Peyer's patch (tissue), 4 donors: ENCODE measurements at regions not wholly inside any gene's neighbourhood (a gene's known extent, or its start where the extent isn't known, plus 50 kb on each side); places are given as distances from the start of the nearest gene placed in this dataset.

Source experiments
- DNase-seq, 3 donors: peaks; one replicate each; pipeline ENCODE4 v3.0.0-alpha.2; 2017 to 2019
- H3K27ac ChIP-seq, 4 donors: fragments of 200-600 bp; sonication (generic); one replicate each; pipeline ENCODE4 v1.5.1; 2016 to 2019
- H3K27me3 ChIP-seq, 2 donors: fragments of 200-600 bp; sonication (generic); one replicate each; pipeline ENCODE4 v1.5.1; 2019
- H3K36me3 ChIP-seq, 3 donors: fragments of 200-600 bp; sonication (generic); one replicate each; pipeline ENCODE4 v1.5.1; 2016 to 2019
- H3K4me1 ChIP-seq, 4 donors: fragments of 200-600 bp; sonication (generic); one replicate each; pipeline ENCODE4 v1.5.1; 2016 to 2019
- H3K4me3 ChIP-seq, 4 donors: fragments of 200-600 bp; sonication (generic); 1 replicate in 3 of 4; 2 replicates in 1 of 4; pipeline ENCODE4 v1.5.1; 2016 to 2019; ENCODE audit warnings: mild to moderate bottlenecking in 1 of 4
- H3K9me3 ChIP-seq, 4 donors: fragments of 200-600 bp; sonication (generic); one replicate each; pipeline ENCODE4 v1.5.1; 2016 to 2019; ENCODE audit warnings: mild to moderate bottlenecking in 1 of 4
- POLR2A ChIP-seq, 2 donors: fragments of 450-650 bp; IDR thresholded peaks; one replicate each; pipeline ENCODE4 v1.5.1; 2017; ENCODE audit warnings: antibody characterized with exemption in 2 of 2, mild to moderate bottlenecking in 2 of 2, moderate library complexity in 2 of 2
- TF ChIP-seq, protein P1 (sequence below), 6 experiments: fragments of 450-650 bp in 4 of 6; fragments of 200-600 bp in 2 of 6; sonication (generic) in 1 of 6; IDR thresholded peaks; one replicate each; pipeline ENCODE4 v1.5.1; 2017 to 2019; ENCODE audit warnings: antibody characterized with exemption in 6 of 6, mild to moderate bottlenecking in 3 of 6, moderate library complexity in 1 of 6

DNA sequence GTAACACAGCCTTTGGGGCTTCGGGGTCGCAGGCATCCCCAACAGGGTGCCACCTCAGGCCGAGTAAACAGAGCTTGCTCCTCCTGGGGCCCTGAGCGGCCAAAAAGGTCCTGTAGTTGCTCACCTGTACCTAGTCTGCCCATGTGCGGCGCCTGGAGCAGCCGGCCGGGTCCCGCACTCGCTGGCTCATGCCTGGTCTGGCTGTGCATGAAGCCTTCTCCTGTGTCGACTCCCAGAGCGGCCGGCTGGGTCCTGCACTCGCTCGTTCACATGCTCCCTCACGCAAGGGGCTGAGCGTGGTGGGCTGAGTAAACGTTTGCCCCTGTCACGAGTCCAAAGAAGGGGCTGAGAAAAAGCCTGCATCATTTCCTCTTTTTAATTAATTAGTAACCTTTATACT, 162.4 kb upstream of the TUT7 start:
- DNase-seq = no peak
- Histone ChIP-seq H3K4me1 (no peaks in the 10 kb centered on the region), H3K4me3 (no peak overlapping the region), H3K27me3 (no peaks in the 10 kb centered on the region), H3K9me3 (no peaks in the 10 kb centered on the region), H3K27ac (no peak overlapping the region), H3K36me3 (no peaks in the 10 kb centered on the region)
- TF ChIP-seq POLR2A (IDR thresholded peaks at IDR 0.05) = no peak
- TF ChIP-seq, protein P1, sequence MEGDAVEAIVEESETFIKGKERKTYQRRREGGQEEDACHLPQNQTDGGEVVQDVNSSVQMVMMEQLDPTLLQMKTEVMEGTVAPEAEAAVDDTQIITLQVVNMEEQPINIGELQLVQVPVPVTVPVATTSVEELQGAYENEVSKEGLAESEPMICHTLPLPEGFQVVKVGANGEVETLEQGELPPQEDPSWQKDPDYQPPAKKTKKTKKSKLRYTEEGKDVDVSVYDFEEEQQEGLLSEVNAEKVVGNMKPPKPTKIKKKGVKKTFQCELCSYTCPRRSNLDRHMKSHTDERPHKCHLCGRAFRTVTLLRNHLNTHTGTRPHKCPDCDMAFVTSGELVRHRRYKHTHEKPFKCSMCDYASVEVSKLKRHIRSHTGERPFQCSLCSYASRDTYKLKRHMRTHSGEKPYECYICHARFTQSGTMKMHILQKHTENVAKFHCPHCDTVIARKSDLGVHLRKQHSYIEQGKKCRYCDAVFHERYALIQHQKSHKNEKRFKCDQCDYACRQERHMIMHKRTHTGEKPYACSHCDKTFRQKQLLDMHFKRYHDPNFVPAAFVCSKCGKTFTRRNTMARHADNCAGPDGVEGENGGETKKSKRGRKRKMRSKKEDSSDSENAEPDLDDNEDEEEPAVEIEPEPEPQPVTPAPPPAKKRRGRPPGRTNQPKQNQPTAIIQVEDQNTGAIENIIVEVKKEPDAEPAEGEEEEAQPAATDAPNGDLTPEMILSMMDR (IDR thresholded peaks at IDR 0.05) = no peak

DNA sequence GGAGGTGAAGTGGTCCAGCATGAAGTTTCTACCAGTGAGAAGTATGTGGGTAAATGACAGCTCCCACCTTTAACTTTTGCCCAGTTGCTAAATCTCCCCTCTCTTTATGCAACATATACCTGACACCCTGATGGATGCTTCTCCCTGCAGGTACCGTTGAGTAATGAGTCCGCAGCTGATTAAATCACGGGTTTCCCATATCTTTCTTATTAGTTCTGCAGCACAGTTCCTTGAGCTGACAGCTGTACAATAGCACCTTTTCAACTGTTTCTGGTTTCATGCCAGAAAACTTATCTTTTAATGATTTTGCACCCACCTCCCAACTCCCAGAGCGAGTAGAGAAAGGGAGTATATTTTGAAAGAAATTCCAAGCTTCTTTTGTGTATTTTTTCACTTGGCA, 161.0 kb upstream of the TUT7 start:
- H3K9me3 ChIP-seq = no peaks in the 10 kb centered on the region
- no peak overlapping the region for H3K27ac ChIP-seq
- no peak overlapping the region for H3K4me3 ChIP-seq
- H3K27me3 ChIP-seq = no peaks in the 10 kb centered on the region
- no peak for DNase-seq
- no peaks in the 10 kb centered on the region for H3K4me1 ChIP-seq
- TF ChIP-seq, protein P1 (IDR thresholded peaks at IDR 0.05) = no peak
- no peak for TF ChIP-seq POLR2A (IDR thresholded peaks at IDR 0.05)
- no peaks in the 10 kb centered on the region for H3K36me3 ChIP-seq

DNA sequence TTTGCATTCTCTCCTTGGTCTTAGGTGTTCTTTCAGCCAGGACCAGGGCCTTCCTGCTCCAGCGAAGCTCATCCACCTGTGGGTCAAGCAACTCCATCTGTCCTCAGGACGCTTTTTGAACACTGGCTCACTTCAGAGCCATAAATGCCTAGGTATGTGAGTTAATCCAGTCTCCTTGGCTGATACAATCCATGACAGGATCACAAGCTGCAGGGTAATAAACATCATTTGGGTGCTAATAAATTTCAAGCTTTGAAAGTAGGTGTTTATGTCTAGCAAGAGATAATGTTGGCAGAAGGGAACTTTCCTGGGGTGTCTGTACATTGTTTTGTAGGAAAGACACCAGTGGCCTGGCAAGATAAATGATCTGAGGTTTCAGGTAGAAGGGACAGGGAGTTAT, 159.2 kb upstream of the TUT7 start:
- no peak overlapping the region for H3K27ac ChIP-seq
- H3K36me3 ChIP-seq = no peaks in the 10 kb centered on the region
- no peaks in the 10 kb centered on the region for H3K4me1 ChIP-seq

DNA sequence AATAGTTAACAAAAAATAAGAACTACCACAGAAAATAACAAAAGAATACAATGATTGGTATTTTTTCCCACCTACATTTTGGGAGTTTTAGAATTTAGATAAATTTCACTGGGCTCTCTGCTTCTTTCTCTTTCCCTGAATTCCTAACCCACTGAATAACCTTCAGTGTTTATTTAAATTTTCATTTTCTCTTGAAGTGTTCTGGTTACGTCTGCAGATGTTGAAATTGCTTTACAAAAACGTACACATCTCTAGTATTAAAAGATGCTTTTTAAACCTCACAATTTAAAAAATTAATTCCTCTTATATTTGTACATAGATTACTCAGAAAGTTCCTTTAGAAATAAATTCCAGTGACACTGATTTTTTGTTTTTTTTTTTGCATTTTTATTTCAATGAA, 158.7 kb upstream of the TUT7 start:
- Histone ChIP-seq H3K4me3 (no peak overlapping the region), H3K9me3 (no peaks in the 10 kb centered on the region), H3K27ac (no peak overlapping the region), H3K27me3 (no peaks in the 10 kb centered on the region), H3K36me3 (no peaks in the 10 kb centered on the region), H3K4me1 (no peaks in the 10 kb centered on the region)
- no peak for DNase-seq
- TF ChIP-seq POLR2A (IDR thresholded peaks at IDR 0.05) = no peak
- TF ChIP-seq, protein P1 (IDR thresholded peaks at IDR 0.05) = no peak

More for the DNA sequence above, 159.2 kb upstream of the TUT7 start:
- Histone ChIP-seq H3K4me3 (no peak overlapping the region), H3K27me3 (no peaks in the 10 kb centered on the region), H3K9me3 (no peaks in the 10 kb centered on the region)
- TF ChIP-seq, protein P1 (IDR thresholded peaks at IDR 0.05) = no peak
- no peak for TF ChIP-seq POLR2A (IDR thresholded peaks at IDR 0.05)
- DNase-seq = no peak

DNA sequence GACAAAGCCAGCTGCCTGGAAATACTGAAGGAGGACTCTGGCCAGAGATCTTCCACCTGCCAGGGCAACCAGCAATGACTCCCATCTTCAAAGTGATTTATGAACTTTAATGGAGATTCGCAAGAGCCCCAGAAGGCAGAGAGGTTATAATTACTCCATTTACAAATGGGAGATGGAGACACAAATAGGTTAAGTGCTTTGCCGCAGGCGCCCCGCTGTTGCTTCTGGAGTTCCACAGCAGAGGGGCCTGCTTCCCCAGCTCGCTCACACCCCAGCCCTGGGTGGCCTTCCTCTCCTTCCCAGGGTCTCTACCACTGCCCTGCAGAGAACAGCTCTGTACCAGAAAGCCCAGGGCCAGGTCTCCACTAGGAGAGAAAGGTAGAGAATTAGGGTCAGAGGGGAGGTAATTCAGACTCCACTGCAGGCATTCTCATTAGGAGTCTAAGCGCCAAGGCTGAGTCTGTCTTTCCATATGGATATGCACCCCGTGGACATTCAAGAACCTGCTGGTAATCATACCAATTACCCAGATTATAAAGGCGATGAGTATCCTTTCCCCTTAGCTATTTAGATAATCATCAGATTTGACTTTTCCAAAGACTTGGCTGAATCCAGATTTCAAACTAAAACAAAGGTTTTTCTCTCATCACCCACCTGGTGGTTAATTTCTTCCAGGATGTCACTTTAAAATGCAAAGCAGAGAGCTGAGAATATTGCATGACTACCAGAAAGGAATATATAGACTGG, 157.6 kb upstream of the TUT7 start:
- no peaks in the 10 kb centered on the region for H3K9me3 ChIP-seq
- no peaks in the 10 kb centered on the region for H3K36me3 ChIP-seq
- DNase-seq = no peak
- no peaks in the 10 kb centered on the region for H3K4me1 ChIP-seq
- no peak overlapping the region for H3K27ac ChIP-seq
- TF ChIP-seq, protein P1 (IDR thresholded peaks at IDR 0.05) = no peak
- TF ChIP-seq POLR2A (IDR thresholded peaks at IDR 0.05) = no peak
- no peaks in the 10 kb centered on the region for H3K27me3 ChIP-seq
- H3K4me3 ChIP-seq = no peak overlapping the region
